ENCODE measurements at regions not wholly inside any gene's neighbourhood (a gene's known extent, or its start where the extent isn't known, plus 50 kb on each side); places are given as distances from the start of the nearest gene placed in this dataset.

DNA sequence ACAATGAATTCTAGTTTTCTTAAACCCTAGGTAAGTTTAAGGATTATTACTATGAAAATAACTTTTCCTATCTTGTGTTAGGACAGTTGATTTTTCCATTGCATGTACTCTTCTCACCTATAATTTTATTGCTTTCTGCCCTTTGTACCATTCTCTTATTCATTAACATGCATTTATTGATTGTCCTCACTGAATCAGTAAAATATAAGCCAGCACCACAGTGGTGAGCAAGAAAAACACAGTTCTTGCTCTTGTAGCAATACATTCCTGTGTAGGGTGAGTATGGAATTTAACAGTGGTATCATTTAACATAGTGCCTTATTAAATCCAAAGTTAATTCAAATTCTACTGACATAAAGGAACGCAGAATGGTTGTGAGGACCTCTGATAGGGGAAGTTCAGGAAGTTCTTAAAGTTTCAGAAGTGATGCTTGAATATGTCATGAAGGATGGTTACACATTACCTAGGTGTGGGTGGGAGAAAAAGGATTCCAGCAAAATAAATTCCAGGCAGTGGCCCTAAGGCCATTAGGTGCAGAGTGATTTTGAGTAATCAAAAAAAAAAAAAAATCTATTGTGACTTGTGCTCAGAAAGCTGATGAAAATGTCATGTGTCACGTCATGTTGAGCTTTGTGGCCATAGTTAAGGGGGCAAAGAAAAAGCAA lies 104.7 kb upstream of the DSEL start:
- TF ChIP-seq, protein P1, sequence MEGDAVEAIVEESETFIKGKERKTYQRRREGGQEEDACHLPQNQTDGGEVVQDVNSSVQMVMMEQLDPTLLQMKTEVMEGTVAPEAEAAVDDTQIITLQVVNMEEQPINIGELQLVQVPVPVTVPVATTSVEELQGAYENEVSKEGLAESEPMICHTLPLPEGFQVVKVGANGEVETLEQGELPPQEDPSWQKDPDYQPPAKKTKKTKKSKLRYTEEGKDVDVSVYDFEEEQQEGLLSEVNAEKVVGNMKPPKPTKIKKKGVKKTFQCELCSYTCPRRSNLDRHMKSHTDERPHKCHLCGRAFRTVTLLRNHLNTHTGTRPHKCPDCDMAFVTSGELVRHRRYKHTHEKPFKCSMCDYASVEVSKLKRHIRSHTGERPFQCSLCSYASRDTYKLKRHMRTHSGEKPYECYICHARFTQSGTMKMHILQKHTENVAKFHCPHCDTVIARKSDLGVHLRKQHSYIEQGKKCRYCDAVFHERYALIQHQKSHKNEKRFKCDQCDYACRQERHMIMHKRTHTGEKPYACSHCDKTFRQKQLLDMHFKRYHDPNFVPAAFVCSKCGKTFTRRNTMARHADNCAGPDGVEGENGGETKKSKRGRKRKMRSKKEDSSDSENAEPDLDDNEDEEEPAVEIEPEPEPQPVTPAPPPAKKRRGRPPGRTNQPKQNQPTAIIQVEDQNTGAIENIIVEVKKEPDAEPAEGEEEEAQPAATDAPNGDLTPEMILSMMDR (IDR thresholded peaks at IDR 0.05), result no peak
- TF ChIP-seq POLR2A (IDR thresholded peaks at IDR 0.05), result no peak

Data from Peyer's patch (tissue), 4 donors.